ENCODE measurements at regions not wholly inside any gene's neighbourhood (a gene's known extent, or its start where the extent isn't known, plus 50 kb on each side); places are given as distances from the start of the nearest gene placed in this dataset.

GRCh38 chr2:40824278-40824677 lies 372.4 kb upstream of the SLC8A1 start:
- no peak for FAIRE-seq
- Histone ChIP-seq H3K36me3 (ENCODE audit: control insufficient read depth in 2 of 2, insufficient read depth in 2 of 2, low read length in 1 of 2) (no peaks in the 10 kb centered on the region), H3K79me2 (ENCODE audit: control insufficient read depth, insufficient read depth, low read length) (no peaks in the 10 kb centered on the region), H3K9ac (ENCODE audit: control insufficient read depth, insufficient read depth, low read length) (no peak overlapping the region), H3K4me1 (ENCODE audit: control insufficient read depth, insufficient read depth, low read length) (no peaks in the 10 kb centered on the region), H2AFZ (ENCODE audit: control insufficient read depth, low read depth, low read length) (no peak overlapping the region), H3K27ac (ENCODE audit: control insufficient read depth, insufficient read depth) (no peak overlapping the region), H3K9me3 (replicated peaks; ENCODE audit: control insufficient read depth, insufficient read depth, low read length) (no peaks in the 10 kb centered on the region), H3K4me2 (ENCODE audit: control insufficient read depth, insufficient read depth) (no peak overlapping the region), H4K20me1 (ENCODE audit: control insufficient read depth, insufficient read depth) (no peaks in the 10 kb centered on the region), H3K4me3 (no peak overlapping the region), H3K27me3 (replicated peaks in 1 of 2; ENCODE audit: control insufficient read depth in 2 of 2, insufficient read depth in 2 of 2, low read length in 1 of 2) (no peaks in the 10 kb centered on the region)
- SMC1A ChIA-PET (ENCODE audit: uncharacterized antibody, unreplicated experiment), result interaction anchor here (1.4 kb wide), 1 partner anchor 9 kb away, joined by 4 read pairs; no protein-coding TSS in a partner anchor
- in situ Hi-C loops (cut with MboI) (no loop called here), intact Hi-C loops (cut with micrococcal nuclease; ENCODE audit: unreplicated experiment) (no loop called here)
- POLR2A ChIA-PET, result no interaction called here
- BruUV-seq (replicated peaks), result no TSS peak
- ATAC-seq, result no peak
- RAD21 ChIA-PET (ENCODE audit: unreplicated experiment), result no interaction called here
- TF ChIP-seq IRF4 (IDR thresholded peaks at IDR 0.05; ENCODE audit: low read depth, low read length) (no peak), ZBTB4 (CRISPR knock-in tag; IDR thresholded peaks at IDR 0.05) (no peak), MLLT1 (IDR thresholded peaks at IDR 0.05) (no peak), SUZ12 (IDR thresholded peaks at IDR 0.05; ENCODE audit: unreplicated experiment) (no peak), ESRRA (IDR thresholded peaks at IDR 0.05; ENCODE audit: low read length) (no peak), DPF2 (IDR thresholded peaks at IDR 0.05) (no peak), RUNX3 (IDR thresholded peaks at IDR 0.05; ENCODE audit: low read length) (no peak), SPI1 (IDR thresholded peaks at IDR 0.05; ENCODE audit: borderline replicate concordance, insufficient read depth, low read depth, low read length) (no peak), CREB1 (IDR thresholded peaks at IDR 0.05; ENCODE audit: low read depth) (no peak), ZSCAN29 (IDR thresholded peaks at IDR 0.05) (no peak), STAT3 (IDR thresholded peaks at IDR 0.05; ENCODE audit: low read depth, low read length) (no peak), USF2 (IDR thresholded peaks at IDR 0.05; ENCODE audit: borderline replicate concordance, low read depth, low read length) (no peak)
- TF ChIP-seq, protein P1, sequence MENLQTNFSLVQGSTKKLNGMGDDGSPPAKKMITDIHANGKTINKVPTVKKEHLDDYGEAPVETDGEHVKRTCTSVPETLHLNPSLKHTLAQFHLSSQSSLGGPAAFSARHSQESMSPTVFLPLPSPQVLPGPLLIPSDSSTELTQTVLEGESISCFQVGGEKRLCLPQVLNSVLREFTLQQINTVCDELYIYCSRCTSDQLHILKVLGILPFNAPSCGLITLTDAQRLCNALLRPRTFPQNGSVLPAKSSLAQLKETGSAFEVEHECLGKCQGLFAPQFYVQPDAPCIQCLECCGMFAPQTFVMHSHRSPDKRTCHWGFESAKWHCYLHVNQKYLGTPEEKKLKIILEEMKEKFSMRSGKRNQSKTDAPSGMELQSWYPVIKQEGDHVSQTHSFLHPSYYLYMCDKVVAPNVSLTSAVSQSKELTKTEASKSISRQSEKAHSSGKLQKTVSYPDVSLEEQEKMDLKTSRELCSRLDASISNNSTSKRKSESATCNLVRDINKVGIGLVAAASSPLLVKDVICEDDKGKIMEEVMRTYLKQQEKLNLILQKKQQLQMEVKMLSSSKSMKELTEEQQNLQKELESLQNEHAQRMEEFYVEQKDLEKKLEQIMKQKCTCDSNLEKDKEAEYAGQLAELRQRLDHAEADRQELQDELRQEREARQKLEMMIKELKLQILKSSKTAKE (IDR thresholded peaks at IDR 0.05; ENCODE audit: low read depth, poor library complexity, severe bottlenecking), result no peak
- TF ChIP-seq, protein P2, sequence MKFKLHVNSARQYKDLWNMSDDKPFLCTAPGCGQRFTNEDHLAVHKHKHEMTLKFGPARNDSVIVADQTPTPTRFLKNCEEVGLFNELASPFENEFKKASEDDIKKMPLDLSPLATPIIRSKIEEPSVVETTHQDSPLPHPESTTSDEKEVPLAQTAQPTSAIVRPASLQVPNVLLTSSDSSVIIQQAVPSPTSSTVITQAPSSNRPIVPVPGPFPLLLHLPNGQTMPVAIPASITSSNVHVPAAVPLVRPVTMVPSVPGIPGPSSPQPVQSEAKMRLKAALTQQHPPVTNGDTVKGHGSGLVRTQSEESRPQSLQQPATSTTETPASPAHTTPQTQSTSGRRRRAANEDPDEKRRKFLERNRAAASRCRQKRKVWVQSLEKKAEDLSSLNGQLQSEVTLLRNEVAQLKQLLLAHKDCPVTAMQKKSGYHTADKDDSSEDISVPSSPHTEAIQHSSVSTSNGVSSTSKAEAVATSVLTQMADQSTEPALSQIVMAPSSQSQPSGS (IDR thresholded peaks at IDR 0.05; ENCODE audit: low read length), result no peak
- DNase-seq (ENCODE audit: low read depth, low spot score), result no peak
- CTCF ChIA-PET, result no interaction called here
- 8% methylated on average over 5 of the region's 5 CpGs for WGBS (ENCODE audit: insufficient coverage, insufficient replicate concordance, low lambda C conversion rate, missing lambda C conversion rate)

Measured in GM12878 (cell line).